Neutrophil (primary cell): ENCODE measurements at regions not wholly inside any gene's neighbourhood (a gene's known extent, or its start where the extent isn't known, plus 50 kb on each side); places are given as distances from the start of the nearest gene placed in this dataset.

ENCODE experiments used
- H3K27ac ChIP-seq: fragments of 200-600 bp; sonication (generic); 2 replicates; pipeline ENCODE4 v1.5.1; 2016; ENCODE audit warnings: mild to moderate bottlenecking, moderate library complexity
- H3K27me3 ChIP-seq: fragments of 200-600 bp; sonication (generic); 2 replicates; pipeline ENCODE4 v1.6.0; 2016; ENCODE audit warnings: mild to moderate bottlenecking
- H3K36me3 ChIP-seq: fragments of 200-600 bp; sonication (generic); 2 replicates; pipeline ENCODE4 v1.5.1; 2017
- H3K4me1 ChIP-seq, 2 experiments: fragments of 200-600 bp in 1 of 2; sonication (generic) in 1 of 2; 1 replicate in 1 of 2; 2 replicates in 1 of 2; pipeline versions ENCODE4 v1.5.1 to v1.6.1; 2013 to 2016; ENCODE audit warnings: low read depth in 1 of 2, low read length in 1 of 2, mild to moderate bottlenecking in 1 of 2, moderate library complexity in 1 of 2; ENCODE audit not compliant: control insufficient read depth in 1 of 2, insufficient read depth in 1 of 2
- H3K4me3 ChIP-seq, 2 experiments: fragments of 200-600 bp in 1 of 2; sonication (generic) in 1 of 2; 1 replicate in 1 of 2; 2 replicates in 1 of 2; pipeline ENCODE4 v1.5.1; 2013 to 2016; ENCODE audit warnings: low read depth in 1 of 2, low read length in 1 of 2, mild to moderate bottlenecking in 1 of 2, moderate library complexity in 1 of 2
- H3K9me3 ChIP-seq: fragments of 200-600 bp; sonication (generic); 2 replicates; pipeline ENCODE4 v1.5.1; 2016
- CTCF ChIP-seq: fragments of 200-600 bp; sonication (generic); IDR thresholded peaks from 2 replicates; pipeline ENCODE4 v1.5.1; 2016; ENCODE audit warnings: antibody characterized with exemption

DNA sequence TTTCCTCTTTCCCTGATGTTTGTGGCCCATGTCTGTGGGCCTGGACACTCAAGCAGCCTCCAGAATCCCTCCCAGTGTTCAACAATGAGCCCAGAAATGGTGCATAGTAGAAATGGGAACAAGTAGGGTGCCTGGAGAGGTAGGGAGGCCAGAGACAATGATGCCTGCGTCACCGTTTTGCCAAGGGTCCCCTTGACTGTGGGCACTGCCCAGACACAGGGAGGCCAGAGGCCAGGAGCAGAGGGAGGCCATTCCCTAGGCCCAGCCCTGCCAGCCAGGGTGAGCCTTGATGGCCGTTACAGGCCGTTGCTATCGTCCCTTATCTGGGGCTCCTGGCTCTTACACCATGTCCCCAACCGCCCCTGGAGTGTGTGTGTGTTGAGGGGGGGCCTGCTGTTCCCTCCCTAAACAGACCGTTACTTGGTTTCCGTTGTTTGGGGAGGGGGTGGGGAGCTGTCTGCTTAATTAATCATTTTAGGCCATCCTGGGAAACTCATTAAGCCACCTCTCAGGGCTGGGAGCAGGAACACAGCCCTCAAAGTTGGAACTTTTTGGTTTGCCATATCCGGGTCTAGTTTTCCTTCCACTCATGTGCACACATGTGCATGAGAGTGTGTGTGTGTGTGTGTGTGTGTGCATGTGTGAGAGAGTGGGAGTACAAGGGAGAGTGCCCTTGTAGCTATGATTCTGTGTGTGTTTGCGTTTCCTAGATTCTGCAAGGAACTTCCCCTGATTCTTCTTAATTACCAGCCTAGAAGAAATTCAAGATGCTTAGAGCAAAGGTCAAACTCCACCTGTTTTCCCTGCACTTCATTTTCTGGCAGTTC, 135.2 kb upstream of the HAAO start:
- H3K27me3 ChIP-seq, result no peaks in the 10 kb centered on the region
- no peaks in the 10 kb centered on the region for H3K36me3 ChIP-seq
- H3K9me3 ChIP-seq, result no peaks in the 10 kb centered on the region
- no peak overlapping the region for H3K27ac ChIP-seq
- H3K4me1 ChIP-seq, result peaks cover 8 to 9% of the 10 kb centered on the region in 2 experiments
- no peak overlapping the region for H3K4me3 ChIP-seq
- TF ChIP-seq CTCF, result no peak

- H3K27me3 ChIP-seq, result no peaks in the 10 kb centered on the region
- no peaks in the 10 kb centered on the region for H3K9me3 ChIP-seq
- no peak overlapping the region for H3K27ac ChIP-seq
- H3K4me3 ChIP-seq, result no peak overlapping the region
- peaks cover 8 to 9% of the 10 kb centered on the region in 2 experiments for H3K4me1 ChIP-seq
- no peak for TF ChIP-seq CTCF
- no peaks in the 10 kb centered on the region for H3K36me3 ChIP-seq
These were observed 134.3 kb upstream of the HAAO start for GRCh38 chr2:42926434-42927333.

GRCh38 chr2:42925742-42926433, 133.5 kb upstream of the HAAO start:
- H3K27ac ChIP-seq, result no peak overlapping the region
- TF ChIP-seq CTCF, result no peak
- no peaks in the 10 kb centered on the region for H3K36me3 ChIP-seq
- no peaks in the 10 kb centered on the region for H3K27me3 ChIP-seq
- H3K4me1 ChIP-seq, result peaks cover 8 to 9% of the 10 kb centered on the region in 2 experiments
- no peak overlapping the region for H3K4me3 ChIP-seq
- no peaks in the 10 kb centered on the region for H3K9me3 ChIP-seq

- H3K36me3 ChIP-seq, result no peaks in the 10 kb centered on the region
- no peaks in the 10 kb centered on the region for H3K27me3 ChIP-seq
- peaks cover 8 to 9% of the 10 kb centered on the region in 2 experiments for H3K4me1 ChIP-seq
- TF ChIP-seq CTCF, result no peak
- no peak overlapping the region for H3K27ac ChIP-seq
- H3K9me3 ChIP-seq, result no peaks in the 10 kb centered on the region
- H3K4me3 ChIP-seq, result no peak overlapping the region
These were observed 132.1 kb upstream of the HAAO start for GRCh38 chr2:42924418-42924886.
